ENCODE measurements at regions not wholly inside any gene's neighbourhood (a gene's known extent, or its start where the extent isn't known, plus 50 kb on each side); places are given as distances from the start of the nearest gene placed in this dataset.

DNA sequence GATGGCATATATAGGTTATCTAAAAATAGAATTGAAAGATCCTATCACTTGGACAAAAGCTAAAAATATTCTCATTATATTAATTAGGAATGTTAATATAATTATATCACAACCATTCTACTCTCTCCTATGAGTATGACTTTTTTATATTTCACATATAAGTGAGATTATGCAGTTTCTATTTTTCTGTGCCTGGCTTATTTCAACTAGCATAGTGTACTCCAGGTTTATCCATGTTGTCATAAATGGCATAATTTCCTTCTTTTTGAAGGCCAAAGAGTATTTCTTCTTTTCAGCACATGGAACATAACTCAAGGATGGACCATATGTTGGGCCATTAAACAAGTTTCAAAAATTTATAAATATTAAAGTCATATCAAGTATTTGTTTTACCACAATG is 421.2 kb upstream of the CTSO start:
- no peak for TF ChIP-seq POLR2A (IDR thresholded peaks at IDR 0.05)
- peak; percentile 41 to 81 (median 54) for TF ChIP-seq POLR2AphosphoS5 (IDR thresholded peaks at IDR 0.05)

Data from sigmoid colon (tissue), 4 donors.